ENCODE measurements at regions not wholly inside any gene's neighbourhood (a gene's known extent, or its start where the extent isn't known, plus 50 kb on each side); places are given as distances from the start of the nearest gene placed in this dataset.

DNA sequence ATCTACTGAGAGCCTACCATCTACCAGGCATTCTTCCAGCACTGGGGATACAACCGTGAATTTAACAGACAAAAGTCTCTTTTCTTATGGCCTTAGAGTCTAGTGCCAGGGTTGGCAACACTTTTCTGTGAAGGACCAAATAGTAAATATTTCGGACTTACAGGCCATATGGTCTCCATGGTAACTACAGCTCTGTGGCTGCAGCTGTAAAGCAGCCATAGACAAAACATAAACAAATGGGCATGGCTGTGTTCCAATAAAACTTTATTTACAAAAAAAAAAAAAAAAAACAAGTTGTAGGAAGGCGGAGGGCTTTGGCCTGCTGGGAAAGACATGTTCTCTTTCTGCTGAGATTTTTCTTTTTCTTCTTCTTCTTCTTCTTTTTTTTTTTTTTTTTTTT, 98.7 kb downstream of the ABCC12 start:
- H3K4me2 ChIP-seq (ENCODE audit: low read length): no peak overlapping the region
- no peaks in the 10 kb centered on the region for H3K79me2 ChIP-seq (ENCODE audit: insufficient read depth, low read length)
- H3K4me1 ChIP-seq (ENCODE audit: insufficient read depth, low read length, severe bottlenecking): no peaks in the 10 kb centered on the region
- H3K27me3 ChIP-seq (ENCODE audit: insufficient read depth, low read length): no peaks in the 10 kb centered on the region; the same call in 1 of the 2 replicates
- no peaks in the 10 kb centered on the region for H4K20me1 ChIP-seq (ENCODE audit: insufficient read depth, low read length)
- H2AFZ ChIP-seq (ENCODE audit: low read length): no peak overlapping the region
- no peaks in the 10 kb centered on the region for H3F3A ChIP-seq (ENCODE audit: insufficient read depth, low read length)
- H3K36me3 ChIP-seq (ENCODE audit: insufficient read depth, low read length): no peaks in the 10 kb centered on the region
- H3K9me2 ChIP-seq (ENCODE audit: low read depth, low read length): no peaks in the 10 kb centered on the region
- H3K9me3 ChIP-seq (ENCODE audit: low read length): no peaks in the 10 kb centered on the region
- no peak overlapping the region for H3K9ac ChIP-seq (ENCODE audit: low read length)
- no peak overlapping the region for H3K27ac ChIP-seq (ENCODE audit: low read depth, low read length, poor library complexity, severe bottlenecking)
- no peak overlapping the region for H3K4me3 ChIP-seq (ENCODE audit: low read depth, low read length, poor library complexity, severe bottlenecking)
- TF ChIP-seq, protein P1, sequence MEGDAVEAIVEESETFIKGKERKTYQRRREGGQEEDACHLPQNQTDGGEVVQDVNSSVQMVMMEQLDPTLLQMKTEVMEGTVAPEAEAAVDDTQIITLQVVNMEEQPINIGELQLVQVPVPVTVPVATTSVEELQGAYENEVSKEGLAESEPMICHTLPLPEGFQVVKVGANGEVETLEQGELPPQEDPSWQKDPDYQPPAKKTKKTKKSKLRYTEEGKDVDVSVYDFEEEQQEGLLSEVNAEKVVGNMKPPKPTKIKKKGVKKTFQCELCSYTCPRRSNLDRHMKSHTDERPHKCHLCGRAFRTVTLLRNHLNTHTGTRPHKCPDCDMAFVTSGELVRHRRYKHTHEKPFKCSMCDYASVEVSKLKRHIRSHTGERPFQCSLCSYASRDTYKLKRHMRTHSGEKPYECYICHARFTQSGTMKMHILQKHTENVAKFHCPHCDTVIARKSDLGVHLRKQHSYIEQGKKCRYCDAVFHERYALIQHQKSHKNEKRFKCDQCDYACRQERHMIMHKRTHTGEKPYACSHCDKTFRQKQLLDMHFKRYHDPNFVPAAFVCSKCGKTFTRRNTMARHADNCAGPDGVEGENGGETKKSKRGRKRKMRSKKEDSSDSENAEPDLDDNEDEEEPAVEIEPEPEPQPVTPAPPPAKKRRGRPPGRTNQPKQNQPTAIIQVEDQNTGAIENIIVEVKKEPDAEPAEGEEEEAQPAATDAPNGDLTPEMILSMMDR (IDR thresholded peaks at IDR 0.05; ENCODE audit: low read length): no peak
- no peak for TF ChIP-seq EZH2 (IDR thresholded peaks at IDR 0.05; ENCODE audit: borderline replicate concordance, low read length)

DNA sequence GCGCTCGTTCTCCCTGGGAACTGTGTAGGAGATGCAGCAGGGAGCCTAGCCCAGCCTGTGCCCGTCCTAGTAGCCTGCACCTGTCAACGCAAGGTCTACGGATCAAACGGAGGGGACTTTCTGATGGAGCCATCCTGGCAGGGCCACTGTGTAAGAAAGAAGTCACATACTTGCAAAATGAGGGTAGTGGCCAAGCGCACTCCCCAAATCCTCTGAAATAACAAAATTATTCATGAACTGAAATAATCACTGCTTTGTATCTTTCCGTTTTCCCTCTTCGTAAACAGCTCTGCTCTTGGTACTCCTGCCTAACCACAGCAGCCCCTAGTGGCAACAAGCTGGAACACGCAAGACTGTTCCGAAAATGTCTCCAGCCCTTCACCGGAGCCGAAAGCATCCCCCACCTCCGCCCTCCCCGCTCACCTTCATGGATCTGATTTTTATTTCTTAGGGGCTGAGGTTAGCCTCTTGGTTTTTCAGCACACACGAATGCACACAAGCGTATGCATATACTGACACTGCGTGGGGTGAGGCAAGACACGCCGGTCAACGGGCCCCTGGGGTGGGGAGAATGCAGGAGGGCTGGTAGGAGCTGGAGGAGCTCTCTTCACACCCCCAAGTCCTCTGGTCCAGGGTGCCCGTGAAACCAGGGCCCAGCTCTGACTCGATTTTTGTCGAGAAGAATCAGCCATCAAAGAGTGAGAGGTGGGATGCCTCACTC, 100.8 kb downstream of the ABCC12 start:
- H3K27ac ChIP-seq (ENCODE audit: low read depth, low read length, poor library complexity, severe bottlenecking): no peak overlapping the region
- no peaks in the 10 kb centered on the region for H3K79me2 ChIP-seq (ENCODE audit: insufficient read depth, low read length)
- H3K4me2 ChIP-seq (ENCODE audit: low read length): no peak overlapping the region
- no peaks in the 10 kb centered on the region for H4K20me1 ChIP-seq (ENCODE audit: insufficient read depth, low read length)
- no peaks in the 10 kb centered on the region for H3K36me3 ChIP-seq (ENCODE audit: insufficient read depth, low read length)
- no peak for TF ChIP-seq EZH2 (IDR thresholded peaks at IDR 0.05; ENCODE audit: borderline replicate concordance, low read length)
- TF ChIP-seq, protein P1 (IDR thresholded peaks at IDR 0.05; ENCODE audit: low read length): peak; percentile 84
- H3F3A ChIP-seq (ENCODE audit: insufficient read depth, low read length): no peaks in the 10 kb centered on the region
- H3K9ac ChIP-seq (ENCODE audit: low read length): no peak overlapping the region
- no peaks in the 10 kb centered on the region for H3K9me3 ChIP-seq (ENCODE audit: low read length)
- H3K9me2 ChIP-seq (ENCODE audit: low read depth, low read length): no peaks in the 10 kb centered on the region
- H2AFZ ChIP-seq (ENCODE audit: low read length): no peak overlapping the region
- no peaks in the 10 kb centered on the region for H3K4me1 ChIP-seq (ENCODE audit: insufficient read depth, low read length, severe bottlenecking)
- H3K27me3 ChIP-seq (ENCODE audit: insufficient read depth, low read length): no peaks in the 10 kb centered on the region; the same call in 1 of the 2 replicates
- no peak overlapping the region for H3K4me3 ChIP-seq (ENCODE audit: low read depth, low read length, poor library complexity, severe bottlenecking)

DNA sequence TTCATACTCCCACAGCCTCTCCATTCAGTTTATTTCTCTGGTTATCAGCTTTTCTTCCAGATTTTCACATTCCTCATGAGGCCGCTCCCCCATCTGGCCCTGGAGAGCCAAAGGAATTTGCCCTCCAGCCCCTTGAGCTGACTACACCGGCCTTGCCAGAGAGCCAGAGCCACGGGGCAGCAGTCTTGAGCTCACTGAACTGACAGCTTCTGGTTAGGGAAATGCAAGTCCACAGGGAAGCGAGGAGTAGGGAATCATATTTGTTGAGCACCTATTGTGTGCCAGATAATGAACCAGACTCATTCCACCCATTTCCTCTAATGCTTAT, 102.4 kb downstream of the ABCC12 start:
- no peaks in the 10 kb centered on the region for H4K20me1 ChIP-seq (ENCODE audit: insufficient read depth, low read length)
- H3K4me2 ChIP-seq (ENCODE audit: low read length): no peak overlapping the region
- no peaks in the 10 kb centered on the region for H3K4me1 ChIP-seq (ENCODE audit: insufficient read depth, low read length, severe bottlenecking)
- no peak overlapping the region for H2AFZ ChIP-seq (ENCODE audit: low read length)
- H3K36me3 ChIP-seq (ENCODE audit: insufficient read depth, low read length): no peaks in the 10 kb centered on the region
- H3K79me2 ChIP-seq (ENCODE audit: insufficient read depth, low read length): no peaks in the 10 kb centered on the region
- no peaks in the 10 kb centered on the region for H3F3A ChIP-seq (ENCODE audit: insufficient read depth, low read length)
- no peak overlapping the region for H3K27ac ChIP-seq (ENCODE audit: low read depth, low read length, poor library complexity, severe bottlenecking)
- no peak for TF ChIP-seq EZH2 (IDR thresholded peaks at IDR 0.05; ENCODE audit: borderline replicate concordance, low read length)
- TF ChIP-seq, protein P1 (IDR thresholded peaks at IDR 0.05; ENCODE audit: low read length): no peak
- no peak overlapping the region for H3K9ac ChIP-seq (ENCODE audit: low read length)
- no peaks in the 10 kb centered on the region for H3K9me3 ChIP-seq (ENCODE audit: low read length)
- no peaks in the 10 kb centered on the region for H3K9me2 ChIP-seq (ENCODE audit: low read depth, low read length)
- H3K27me3 ChIP-seq (ENCODE audit: insufficient read depth, low read length): no peaks in the 10 kb centered on the region
- H3K4me3 ChIP-seq (ENCODE audit: low read depth, low read length, poor library complexity, severe bottlenecking): no peak overlapping the region

Data from OCI-LY1 (cell line).